ENCODE measurements at regions not wholly inside any gene's neighbourhood (a gene's known extent, or its start where the extent isn't known, plus 50 kb on each side); places are given as distances from the start of the nearest gene placed in this dataset.
"Not testable (repeated sequence)": the region's sequence is repeated elsewhere in the genome, so short reads cannot be mapped to it uniquely, and the experiment has no call there.

GRCh38 chr12:31162896-31163560 lies 89.4 kb downstream of the DDX11 start:
- peak; percentile 4 for DNase-seq

- not testable (repeated sequence) for DNase-seq
Observed at GRCh38 chr12:31174293-31174692, 100.6 kb downstream of the DDX11 start.

- DNase-seq = not testable (repeated sequence)
Observed at GRCh38 chr12:31177514-31177913, 103.9 kb downstream of the DDX11 start.

DNA sequence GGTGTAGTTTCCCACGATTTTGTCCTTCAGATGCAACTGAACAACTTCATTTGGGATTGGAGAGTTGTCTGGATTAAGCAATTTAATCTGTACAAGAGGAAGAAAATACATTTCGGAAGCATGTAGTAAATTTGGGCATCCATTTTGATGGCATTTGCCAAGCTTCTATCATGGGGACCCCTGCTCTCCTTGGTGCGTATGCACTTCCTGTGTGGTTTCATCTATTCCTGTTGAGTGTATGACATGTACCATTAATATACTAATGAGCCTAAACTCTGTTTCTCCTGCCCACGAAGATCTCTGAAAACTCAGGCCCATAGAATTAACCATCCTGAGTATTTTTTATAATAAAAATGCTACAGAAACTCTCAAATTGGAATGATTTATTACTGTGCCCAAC lies 105.2 kb downstream of the DDX11 start:
- not testable (repeated sequence) for DNase-seq

DNA sequence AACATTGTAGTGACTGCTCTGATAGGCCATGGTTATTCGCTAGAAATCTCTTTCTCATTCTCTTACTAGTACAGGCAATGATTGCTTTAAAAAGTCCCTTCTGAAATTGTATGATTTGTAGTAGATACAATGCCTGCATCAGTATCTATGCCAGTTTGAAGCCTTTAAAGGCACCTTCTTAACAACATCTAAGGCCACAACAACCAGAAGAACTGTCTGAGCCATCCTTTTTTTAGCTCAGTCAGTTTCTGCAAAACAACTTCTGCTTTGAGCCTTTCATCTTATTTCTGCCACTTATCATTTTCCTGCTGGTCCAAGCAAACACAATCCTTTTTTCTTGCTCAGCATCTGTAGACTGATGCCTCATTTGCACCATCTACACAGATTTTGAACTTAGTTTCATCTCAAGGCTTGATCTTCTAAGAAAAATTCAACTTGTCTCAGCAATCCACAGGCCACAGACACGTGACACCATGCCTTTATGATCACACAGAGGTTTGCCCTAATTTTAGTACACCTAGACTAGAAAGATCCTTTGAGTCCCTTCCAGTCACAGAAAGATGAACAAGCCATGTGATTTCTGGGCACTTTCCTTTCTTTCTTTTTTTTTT lies 106.1 kb downstream of the DDX11 start:
- not testable (repeated sequence) for DNase-seq

- not testable (repeated sequence) for DNase-seq
Observed at GRCh38 chr12:31182571-31182970, 108.9 kb downstream of the DDX11 start.

- not testable (repeated sequence) for DNase-seq
Observed at GRCh38 chr12:31183107-31183506, 109.4 kb downstream of the DDX11 start.

DNA sequence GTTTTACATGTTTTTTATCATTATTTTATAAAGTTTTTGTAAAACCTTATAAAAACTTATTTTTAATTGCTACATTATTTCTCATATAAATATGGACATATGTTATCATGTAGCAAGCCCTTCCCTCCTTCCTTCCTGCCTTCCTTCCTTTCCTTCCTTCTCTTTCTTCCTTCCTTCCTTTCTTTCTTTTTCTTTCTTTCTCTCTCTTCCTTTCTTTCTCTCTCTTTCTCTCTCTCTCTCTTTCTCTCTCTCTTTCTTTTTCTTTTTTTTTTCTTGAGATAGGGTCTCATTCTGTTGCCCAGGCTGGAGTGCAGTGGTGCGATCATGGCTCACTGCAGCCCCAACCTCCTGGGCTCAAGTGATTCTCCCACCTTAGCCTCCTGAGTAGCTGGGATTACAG lies 110.2 kb downstream of the DDX11 start:
- DNase-seq = not testable (repeated sequence)

DNA sequence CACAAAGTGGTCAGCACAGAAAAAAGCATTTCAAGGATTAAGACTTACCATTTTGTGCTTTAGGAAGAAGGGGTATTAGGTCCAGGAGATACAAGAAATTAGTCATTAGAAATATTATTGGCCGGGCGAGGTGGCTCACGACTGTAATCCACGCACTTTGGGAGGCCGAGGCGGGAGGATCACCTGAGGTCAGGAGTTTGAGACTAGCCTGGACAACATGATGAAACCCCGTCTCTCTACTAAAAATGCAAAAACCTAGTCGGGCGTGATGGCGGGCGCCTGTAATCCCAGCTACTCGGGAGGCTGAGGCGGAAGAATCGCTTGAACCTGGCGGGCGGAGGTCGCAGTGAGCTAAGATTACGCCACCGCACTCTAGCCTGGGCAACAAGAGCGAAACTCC lies 111.0 kb downstream of the DDX11 start:
- not testable (repeated sequence) for DNase-seq

DNA sequence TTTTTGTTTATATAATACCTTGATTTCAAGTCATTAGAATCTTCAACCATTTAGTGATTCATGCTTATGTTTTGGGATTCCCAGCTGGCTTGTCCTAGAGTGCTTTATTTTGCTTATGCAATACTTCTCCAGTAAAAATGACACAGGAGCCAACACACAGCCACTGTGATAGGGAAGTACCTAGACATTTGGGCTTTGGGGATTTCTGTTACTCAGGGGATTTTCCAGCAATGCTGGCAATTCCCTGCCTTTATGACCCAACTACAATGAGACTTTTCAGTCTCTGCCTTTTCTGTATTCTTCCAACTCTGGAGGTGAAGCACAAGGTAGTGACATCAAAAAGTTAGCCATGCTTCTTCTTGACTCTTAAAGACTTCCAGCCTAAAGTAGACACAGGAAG lies 119.0 kb downstream of the DDX11 start:
- DNase-seq = not testable (repeated sequence)

DNA sequence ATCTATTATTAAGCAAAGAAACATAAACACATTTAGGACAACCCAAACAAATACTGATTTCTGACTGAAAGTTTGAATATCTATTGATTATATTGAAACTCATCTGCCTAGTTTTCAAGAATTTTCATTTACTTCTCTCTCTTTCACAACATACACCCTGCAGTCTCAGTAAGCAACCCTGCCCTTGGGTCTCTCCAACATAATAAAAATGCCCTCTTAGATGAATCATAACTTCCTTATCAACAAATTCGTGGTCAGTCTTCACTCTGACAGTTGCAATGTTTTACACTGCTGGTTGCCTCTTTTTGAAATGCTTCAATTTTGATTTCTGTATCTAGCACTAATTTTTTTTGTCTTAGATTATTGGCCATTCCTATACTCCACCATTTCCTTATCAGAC lies 122.0 kb downstream of the DDX11 start:
- DNase-seq = not testable (repeated sequence)

DNA sequence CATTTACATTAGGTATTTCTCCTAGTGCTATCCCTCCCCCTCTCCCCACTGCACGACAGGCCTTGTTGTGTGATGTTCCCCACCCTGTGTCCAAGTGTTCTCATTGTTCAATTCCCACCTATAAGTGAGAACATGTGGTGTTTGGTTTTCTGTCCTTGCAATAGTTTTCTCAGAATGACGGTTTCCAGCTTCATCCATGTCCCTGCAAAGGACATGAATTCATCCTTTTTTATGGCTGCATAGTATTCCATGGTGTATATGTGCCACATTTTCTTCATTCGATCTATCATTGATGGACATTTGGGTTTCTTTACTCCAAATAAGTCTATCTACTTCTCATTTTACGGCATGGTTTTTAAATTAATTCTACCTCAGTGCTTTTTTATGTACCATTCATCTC lies 125.8 kb downstream of the DDX11 start:
- DNase-seq = not testable (repeated sequence)

GRCh38 chr12:31201382-31201781 lies 124.6 kb downstream of the SINHCAF start:
- no peak for DNase-seq

- no peak for DNase-seq
Observed at GRCh38 chr12:31203261-31203660, 122.7 kb downstream of the SINHCAF start.

- no peak for DNase-seq
Observed at GRCh38 chr12:31205054-31205453, 120.9 kb downstream of the SINHCAF start.

DNA sequence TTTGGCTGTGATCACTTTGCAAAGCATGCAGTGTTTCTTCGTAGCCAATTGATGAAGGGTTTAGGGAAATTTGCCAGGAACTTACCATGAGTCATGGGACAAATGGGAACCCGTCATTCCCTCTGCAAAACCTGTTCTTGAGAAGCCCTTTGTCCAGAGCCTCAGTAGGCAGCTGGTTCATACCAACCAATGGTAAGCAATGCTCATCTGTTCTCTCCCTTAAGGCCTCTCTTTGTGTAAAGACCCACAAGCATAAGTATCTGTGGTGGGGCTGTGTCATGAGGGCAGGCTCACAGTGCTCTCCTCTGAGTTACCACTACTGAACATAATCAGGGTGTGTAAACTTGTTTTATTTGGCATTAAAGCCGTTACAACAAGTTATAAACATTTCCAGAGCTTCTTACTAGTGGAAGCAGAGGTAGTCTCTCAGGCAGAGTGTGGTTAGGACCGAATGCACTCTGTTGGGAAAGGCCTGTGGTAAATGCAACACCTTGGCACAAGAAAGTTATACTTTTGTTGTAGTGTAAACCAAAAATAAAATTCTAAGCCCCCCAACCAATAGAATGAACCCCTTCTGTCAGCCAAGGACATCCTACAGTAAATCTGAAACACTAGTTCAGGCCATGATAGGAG lies 119.8 kb downstream of the SINHCAF start:
- no peak for DNase-seq

DNA sequence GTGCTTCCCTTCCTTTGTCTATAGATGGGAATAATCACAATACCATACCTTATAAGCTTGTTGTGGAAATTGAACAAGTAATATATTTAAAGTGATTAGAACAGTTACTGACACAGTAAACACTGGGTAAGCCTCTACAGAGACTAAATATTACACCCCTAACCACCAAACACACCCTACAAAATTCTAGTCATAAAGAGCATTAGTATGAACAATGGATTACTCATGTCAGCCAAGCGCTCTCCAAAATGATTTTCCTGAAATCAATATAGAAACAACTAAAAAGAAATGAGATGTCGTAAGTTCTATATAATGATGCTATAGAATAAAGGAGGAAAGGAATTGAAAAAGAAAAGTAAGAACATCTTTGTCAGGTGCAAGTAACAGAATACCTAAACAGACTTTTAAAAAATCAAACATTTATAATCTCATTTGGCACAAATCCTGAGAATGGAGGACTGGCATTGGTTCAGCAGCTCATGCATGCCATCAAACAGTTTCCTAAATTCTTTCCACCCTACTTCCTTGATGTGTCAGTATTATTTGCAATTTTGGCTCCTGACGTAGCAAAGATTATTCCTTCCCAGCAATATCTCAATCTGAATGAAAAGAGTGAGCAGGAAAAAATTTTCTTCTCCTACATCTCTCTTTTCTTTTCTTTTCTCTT lies 118.0 kb downstream of the SINHCAF start:
- DNase-seq = no peak

- no peak for DNase-seq
Observed at GRCh38 chr12:31210104-31210503, 115.8 kb downstream of the SINHCAF start.

GRCh38 chr12:31210541-31210940 lies 115.4 kb downstream of the SINHCAF start:
- no peak for DNase-seq

GRCh38 chr12:31214626-31215517 lies 111.1 kb downstream of the SINHCAF start:
- DNase-seq = no peak

DNA sequence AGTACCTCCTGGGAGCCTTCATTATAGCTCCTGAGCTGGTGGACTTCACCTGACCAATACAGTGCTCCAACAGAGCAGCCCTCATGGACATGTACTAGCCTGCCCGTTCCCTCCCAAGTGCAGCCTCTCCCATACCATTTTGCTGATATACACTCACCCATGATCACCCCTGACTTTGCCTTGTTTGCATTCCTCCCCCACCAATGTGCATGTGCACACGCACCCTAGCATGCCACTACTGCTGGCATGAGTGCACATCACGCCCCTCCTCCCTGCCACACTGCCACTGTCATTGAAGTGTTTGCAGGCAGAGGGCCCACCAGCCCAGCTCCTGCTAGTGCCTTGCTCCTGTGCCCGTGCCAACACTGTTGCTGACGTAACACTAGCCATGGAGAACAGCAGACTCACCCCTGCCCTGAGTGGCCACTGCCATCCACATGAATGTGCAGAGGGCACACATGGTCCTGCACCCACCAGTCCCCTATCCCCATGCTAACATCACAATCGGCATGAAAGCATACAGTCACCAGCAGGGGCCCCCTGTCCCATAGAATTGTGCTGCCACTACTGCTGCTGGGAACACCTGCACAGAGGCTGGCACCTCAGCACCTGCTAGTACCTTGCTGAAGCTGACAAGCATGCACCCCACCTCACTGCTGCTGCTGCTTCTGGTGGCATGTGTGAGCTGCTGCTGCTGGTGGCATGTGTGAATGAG lies 110.3 kb downstream of the SINHCAF start:
- DNase-seq = peak; percentile 43

DNA sequence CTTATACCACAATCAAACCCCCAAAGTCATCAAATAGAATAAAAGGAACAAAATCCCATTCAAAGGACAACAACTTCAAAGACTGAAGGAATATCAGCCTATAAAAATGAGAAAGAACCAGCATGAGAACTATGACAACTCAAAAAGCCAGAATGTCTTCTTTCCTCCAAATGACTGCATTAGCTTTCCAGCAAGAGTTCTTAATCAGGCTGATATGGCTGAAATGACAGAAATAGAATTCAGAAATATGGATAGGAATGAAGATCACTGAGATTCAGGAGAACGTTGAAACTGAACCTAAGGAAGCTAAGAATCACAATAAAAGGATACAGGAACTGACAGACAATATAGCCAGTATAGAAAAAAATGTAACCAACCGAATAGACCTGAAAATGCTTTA lies 109.5 kb downstream of the SINHCAF start:
- DNase-seq = no peak

Data from NCI-H345 (cell line).